A549 (cell line): ENCODE measurements at regions not wholly inside any gene's neighbourhood (a gene's known extent, or its start where the extent isn't known, plus 50 kb on each side); places are given as distances from the start of the nearest gene placed in this dataset.

Source experiments
- ATAC-seq, 2 experiments: fragments of 200-7000 bp in 1 of 2; fragments of >200 bp in 1 of 2; cut with Nextera tagmentation in 1 of 2; cut with Tn5 transposase in 1 of 2; 3 replicates each; pipeline versions ENCODE4 v1.8.0 to v1.9.1; 2018 to 2020; ENCODE audit warnings: mild to moderate bottlenecking in 1 of 2, moderate library complexity in 1 of 2
- CTCF ChIA-PET: fragments of 300-600 bp; sonication (Branson Sonifier 250); formaldehyde crosslinking; extraction: SDS; loops from one replicate; lab custom pipeline; 2021; ENCODE audit warnings: antibody characterized with exemption, inconsistent platforms; lab: Yijun Ruan, JAX
- POLR2A ChIA-PET: fragments of 350-600 bp; formaldehyde crosslinking; extraction: SDS; loops from one replicate; lab custom pipeline; 2021; ENCODE audit warnings: antibody characterized with exemption, inconsistent platforms; lab: Yijun Ruan, JAX
- DNase-seq, 2 experiments: peaks; one replicate each; pipeline versions ENCODE4 v3.0.0 to v3.0.0-alpha.2; 2011 to 2016; ENCODE audit warnings: low read depth in 1 of 2, low spot score in 1 of 2
- FAIRE-seq: peaks from 2 replicates; lab custom pipeline; 2011; peaks lifted over from hg19 to GRCh38; lab: Jason Lieb, UNC
- H3K27ac ChIP-seq, 2 experiments: fragments of >200 bp; sonication (Bioruptor Twin); formaldehyde crosslinking; 3 replicates each; pipeline ENCODE4 v1.5.1; 2016 to 2017
- H3K4me1 ChIP-seq: fragments of >200 bp; sonication (Bioruptor Twin); formaldehyde crosslinking; 3 replicates; pipeline ENCODE4 v1.6.1; 2016
- H3K4me2 ChIP-seq: fragments of >200 bp; sonication (Bioruptor Twin); formaldehyde crosslinking; 3 replicates; pipeline ENCODE4 v1.6.1; 2016
- H3K4me3 ChIP-seq: fragments of >200 bp; sonication (Bioruptor Twin); formaldehyde crosslinking; 3 replicates; pipeline ENCODE4 v1.5.1; 2016
- H3K9me3 ChIP-seq: fragments of >200 bp; sonication (Bioruptor Twin); formaldehyde crosslinking; 3 replicates; pipeline ENCODE4 v1.6.1; 2016
- CEBPB ChIP-seq, 2 experiments: fragments of >200 bp in 1 of 2; sonication (Bioruptor Twin) in 1 of 2; formaldehyde crosslinking in 1 of 2; IDR thresholded peaks; 2 replicates each; pipeline ENCODE4 v1.6.1; 2012 to 2016
- EHF ChIP-seq: fragments of 250-450 bp; sonication (Bioruptor Pico); IDR thresholded peaks from 2 replicates; pipeline ENCODE4 v1.5.0; 2020; ENCODE audit warnings: mild to moderate bottlenecking
- EP300 ChIP-seq, 2 experiments: fragments of >200 bp; sonication (Bioruptor Twin); formaldehyde crosslinking; IDR thresholded peaks; 2 replicates in 1 of 2; 3 replicates in 1 of 2; pipeline ENCODE4 v1.6.1; 2016 to 2017
- ESRRA ChIP-seq: fragments of 150-350 bp; IDR thresholded peaks from 2 replicates; pipeline ENCODE4 v1.6.1; 2014; ENCODE audit warnings: mild to moderate bottlenecking, low read length, borderline replicate concordance
- FOSL2 ChIP-seq, 2 experiments: fragments of 450-650 bp in 1 of 2; fragments of >200 bp in 1 of 2; sonication (Bioruptor Twin) in 1 of 2; formaldehyde crosslinking; IDR thresholded peaks; 2 replicates each; pipeline versions ENCODE4 v1.5.0 to v1.6.1; 2016 to 2020; ENCODE audit warnings: mild to moderate bottlenecking in 1 of 2, moderate library complexity in 1 of 2
- FOXS1 ChIP-seq: fragments of 250-450 bp; sonication (Bioruptor Pico); IDR thresholded peaks from 2 replicates; pipeline ENCODE4 v1.5.0; 2020; ENCODE audit warnings: mild to moderate bottlenecking, moderate library complexity
- GATA3 ChIP-seq: IDR thresholded peaks from 2 replicates; pipeline ENCODE4 v1.6.1; 2012; ENCODE audit warnings: borderline replicate concordance
- HDAC2 ChIP-seq: fragments of 200-600 bp; sonication (generic); IDR thresholded peaks from 2 replicates; pipeline ENCODE4 v1.6.1; 2016
- HOXB13 ChIP-seq: fragments of 250-450 bp; sonication (Bioruptor Pico); IDR thresholded peaks from 2 replicates; pipeline ENCODE4 v1.5.0; 2020; ENCODE audit warnings: low read depth, mild to moderate bottlenecking, moderate library complexity
- HOXB5 ChIP-seq: fragments of 250-450 bp; sonication (Bioruptor Pico); IDR thresholded peaks from 2 replicates; pipeline ENCODE4 v1.5.0; 2020; ENCODE audit warnings: mild to moderate bottlenecking, moderate library complexity
- MAFK ChIP-seq: fragments of 450-650 bp; IDR thresholded peaks from 2 replicates; pipeline ENCODE4 v1.6.1; 2014; ENCODE audit not compliant: partially characterized antibody
- NFE2L2 ChIP-seq: fragments of 150-350 bp; conservative IDR thresholded peaks from 2 replicates; pipeline ENCODE4 v1.6.1; 2014; ENCODE audit warnings: low read length
- RCOR1 ChIP-seq: fragments of 150-350 bp; IDR thresholded peaks from 2 replicates; pipeline ENCODE4 v1.6.1; 2014; ENCODE audit warnings: antibody characterized with exemption, low read length, low read depth
- SMC3 ChIP-seq: fragments of >200 bp; sonication (Bioruptor Twin); formaldehyde crosslinking; IDR thresholded peaks from 3 replicates; pipeline ENCODE4 v1.6.1; 2018; ENCODE audit warnings: inconsistent platforms
- TP53 ChIP-seq: fragments of 250-450 bp; sonication (Bioruptor Pico); IDR thresholded peaks from 2 replicates; pipeline ENCODE4 v1.5.0; 2021; ENCODE audit warnings: mild to moderate bottlenecking, moderate library complexity
- ZC3H11A ChIP-seq: fragments of 450-650 bp; IDR thresholded peaks from 2 replicates; pipeline ENCODE4 v1.6.1; 2014; ENCODE audit warnings: antibody characterized with exemption, mild to moderate bottlenecking
- ZFP36 ChIP-seq: fragments of 450-650 bp; IDR thresholded peaks from 2 replicates; pipeline ENCODE4 v1.6.1; 2014; ENCODE audit warnings: borderline replicate concordance; ENCODE audit not compliant: partially characterized antibody
- WGBS: methylation state at CpG from one replicate; pipeline ENCODE4 v1.1.6; 2017; ENCODE audit errors: missing lambda C conversion rate; 5-methylcytosine and 5-hydroxymethylcytosine counted together
- TF ChIP-seq, protein P1 (sequence below): fragments of >200 bp; sonication (Bioruptor Twin); formaldehyde crosslinking; IDR thresholded peaks from 3 replicates; pipeline ENCODE4 v1.5.1; 2016

DNA sequence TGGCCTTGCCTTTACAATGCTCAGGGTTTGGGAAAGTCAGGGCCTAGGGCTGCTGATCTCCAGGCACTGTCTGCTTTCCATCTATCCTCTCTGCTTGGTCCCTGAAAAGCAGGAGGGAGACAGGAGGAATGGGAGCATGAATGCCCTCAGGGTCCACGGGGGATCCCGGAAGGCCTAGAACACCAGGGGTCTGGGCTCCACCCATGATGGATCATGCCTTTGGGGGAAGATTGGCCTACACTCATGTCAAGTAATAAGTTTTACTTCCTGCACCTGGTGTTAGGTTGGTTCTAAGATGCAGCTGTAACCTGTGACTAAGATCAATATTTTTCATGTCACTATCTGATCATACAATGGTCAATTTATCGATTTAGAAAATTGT is 118.3 kb upstream of the GJB6 start (continued):
- TF ChIP-seq HOXB13 (CRISPR knock-in tag), result no peak

DNA sequence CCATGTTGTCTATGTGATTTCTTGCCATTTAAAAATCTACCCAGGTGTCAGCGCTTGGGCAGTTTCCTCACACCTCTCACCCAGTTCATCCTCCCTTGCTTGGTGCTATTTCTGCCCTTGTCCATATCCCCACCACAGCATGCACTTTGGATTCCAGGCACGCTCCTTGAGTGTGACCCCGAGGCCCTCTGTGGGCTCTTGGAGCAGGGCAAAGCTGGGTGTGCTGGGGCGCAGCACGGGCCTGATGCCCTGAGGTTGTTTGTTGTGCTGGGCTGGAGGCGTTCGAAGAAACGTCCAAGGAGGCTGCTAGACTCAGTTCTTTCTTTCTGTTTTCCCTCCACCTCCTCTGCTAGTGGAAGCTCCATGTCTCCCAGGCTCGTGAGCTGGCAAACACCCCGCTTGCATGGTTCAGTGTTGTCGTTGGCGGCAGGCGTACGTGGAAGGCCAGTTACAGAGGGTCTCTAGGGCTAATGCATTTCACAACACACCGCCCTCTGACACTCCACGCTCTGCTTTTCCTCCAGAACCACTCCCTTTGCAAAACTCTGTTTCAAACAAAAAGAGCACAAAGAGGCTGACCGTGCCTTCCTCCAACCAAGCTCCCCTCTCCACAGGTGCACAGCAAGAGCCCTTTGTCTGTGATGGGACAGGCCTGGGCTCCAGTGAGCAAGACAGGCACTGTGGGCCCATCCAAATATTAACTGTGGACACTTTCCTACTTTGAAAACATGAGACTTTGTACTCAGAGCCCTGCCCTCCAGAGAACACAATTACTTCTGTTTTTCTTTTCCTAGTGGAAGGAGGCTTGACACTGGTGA is 117.7 kb upstream of the GJB6 start:
- TF ChIP-seq RCOR1 (no peak), HDAC2 (no peak), EP300 (IDR thresholded peaks at IDR 0.05) (no peak), HOXB5 (CRISPR knock-in tag) (no peak), TP53 (CRISPR knock-in tag) (no peak), SMC3 (no peak), ESRRA (no peak), GATA3 (no peak), ZC3H11A (no peak), CEBPB (IDR thresholded peaks at IDR 0.05) (no peak), FOXS1 (CRISPR knock-in tag) (no peak)
- TF ChIP-seq, protein P1, sequence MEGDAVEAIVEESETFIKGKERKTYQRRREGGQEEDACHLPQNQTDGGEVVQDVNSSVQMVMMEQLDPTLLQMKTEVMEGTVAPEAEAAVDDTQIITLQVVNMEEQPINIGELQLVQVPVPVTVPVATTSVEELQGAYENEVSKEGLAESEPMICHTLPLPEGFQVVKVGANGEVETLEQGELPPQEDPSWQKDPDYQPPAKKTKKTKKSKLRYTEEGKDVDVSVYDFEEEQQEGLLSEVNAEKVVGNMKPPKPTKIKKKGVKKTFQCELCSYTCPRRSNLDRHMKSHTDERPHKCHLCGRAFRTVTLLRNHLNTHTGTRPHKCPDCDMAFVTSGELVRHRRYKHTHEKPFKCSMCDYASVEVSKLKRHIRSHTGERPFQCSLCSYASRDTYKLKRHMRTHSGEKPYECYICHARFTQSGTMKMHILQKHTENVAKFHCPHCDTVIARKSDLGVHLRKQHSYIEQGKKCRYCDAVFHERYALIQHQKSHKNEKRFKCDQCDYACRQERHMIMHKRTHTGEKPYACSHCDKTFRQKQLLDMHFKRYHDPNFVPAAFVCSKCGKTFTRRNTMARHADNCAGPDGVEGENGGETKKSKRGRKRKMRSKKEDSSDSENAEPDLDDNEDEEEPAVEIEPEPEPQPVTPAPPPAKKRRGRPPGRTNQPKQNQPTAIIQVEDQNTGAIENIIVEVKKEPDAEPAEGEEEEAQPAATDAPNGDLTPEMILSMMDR, result no peak
- Histone ChIP-seq H3K27ac (no peak overlapping the region), H3K4me3 (no peak overlapping the region), H3K9me3 (no peaks in the 10 kb centered on the region), H3K4me1 (no peaks in the 10 kb centered on the region), H3K4me2 (no peak overlapping the region)
- FAIRE-seq (no peak), ATAC-seq (no peak), DNase-seq (no peak)
- WGBS, result 75% methylated on average over 15 of the region's 17 CpGs
- ChIA-PET CTCF (no interaction called here), POLR2A (no interaction called here)

DNA sequence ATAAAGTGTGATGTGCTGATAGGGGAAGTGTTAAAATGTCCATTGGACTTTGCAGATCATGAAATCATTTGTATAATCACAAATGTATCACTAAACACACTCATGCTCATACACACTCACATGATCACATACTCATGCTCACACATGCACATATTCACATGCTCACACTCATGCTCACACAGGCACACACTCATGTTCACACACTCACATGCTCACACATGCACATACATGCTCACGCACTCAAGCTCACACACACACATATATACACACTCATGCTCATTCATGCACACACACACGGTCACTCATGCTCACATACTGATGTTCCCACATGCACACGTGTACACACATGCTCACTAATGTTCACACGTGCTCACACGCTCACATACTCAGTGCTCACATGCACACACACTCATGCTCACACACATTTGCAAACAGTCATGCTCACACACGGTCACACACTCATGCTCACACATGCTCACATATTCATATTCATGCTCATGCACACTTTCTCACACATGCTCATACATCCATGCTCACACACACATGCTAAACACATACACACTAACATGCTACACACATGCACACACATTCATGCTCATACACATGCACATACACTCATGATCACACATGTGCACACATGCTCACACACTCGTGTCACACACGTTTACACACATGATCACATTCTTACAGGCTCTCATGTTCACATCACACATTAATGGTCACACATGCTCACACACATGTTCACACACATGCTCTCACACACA is 116.7 kb upstream of the GJB6 start:
- Histone ChIP-seq H3K4me3 (no peak overlapping the region), H3K4me2 (no peak overlapping the region), H3K4me1 (no peaks in the 10 kb centered on the region), H3K9me3 (no peaks in the 10 kb centered on the region), H3K27ac (no peak overlapping the region)
- WGBS, result 56% methylated on average over 8 of the region's 8 CpGs
- FAIRE-seq (no peak), ATAC-seq (no peak), DNase-seq (no peak)
- CTCF ChIA-PET, result no interaction called here
- POLR2A ChIA-PET, result no interaction called here
- TF ChIP-seq TP53 (CRISPR knock-in tag), result no peak
- no peak for TF ChIP-seq EHF (CRISPR knock-in tag)
- no peak for TF ChIP-seq ZFP36
- TF ChIP-seq HOXB5 (CRISPR knock-in tag), result no peak

DNA sequence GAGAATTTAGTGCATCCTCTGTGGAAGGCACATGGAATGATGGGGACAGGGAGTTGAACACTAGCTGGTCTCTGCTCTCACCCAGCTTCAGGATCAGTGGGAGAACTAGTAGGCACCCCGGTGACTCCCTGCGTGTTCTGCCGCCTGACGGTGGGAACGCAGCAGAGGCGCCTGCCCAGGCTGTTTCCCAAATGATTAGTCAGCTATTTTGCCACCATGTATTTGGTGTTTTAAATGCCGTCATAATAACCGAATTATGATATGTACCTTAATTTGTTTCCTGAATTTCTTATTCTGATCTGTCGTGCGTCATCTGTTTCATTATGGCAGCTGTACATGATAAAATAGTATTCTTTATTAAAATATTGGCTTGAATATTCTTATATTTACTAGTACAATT is 115.9 kb upstream of the GJB6 start:
- 95% methylated on average over 10 of the region's 10 CpGs for WGBS
- DNase-seq (no peak), ATAC-seq (no peak), FAIRE-seq (no peak)
- H3K4me1 ChIP-seq, result no peaks in the 10 kb centered on the region
- no peak for TF ChIP-seq HOXB5 (CRISPR knock-in tag)
- TF ChIP-seq SMC3, result no peak
- TF ChIP-seq NFE2L2, result no peak
- peak; percentile 65 for TF ChIP-seq MAFK
- no peak for TF ChIP-seq FOSL2 (IDR thresholded peaks at IDR 0.05)
- no peak for TF ChIP-seq FOSL2 (CRISPR knock-in tag; IDR thresholded peaks at IDR 0.05)
- H3K4me2 ChIP-seq, result no peak overlapping the region
- ChIA-PET CTCF (no interaction called here), POLR2A (no interaction called here)
- H3K4me3 ChIP-seq, result no peak overlapping the region
- no peaks in the 10 kb centered on the region for H3K9me3 ChIP-seq
- H3K27ac ChIP-seq, result no peak overlapping the region
